OCI-LY7 (cell line): ENCODE measurements at regions not wholly inside any gene's neighbourhood (a gene's known extent, or its start where the extent isn't known, plus 50 kb on each side); places are given as distances from the start of the nearest gene placed in this dataset.

Source experiments
- BruUV-seq: library from RNA; stranded (reverse); fragments of 400-500 nt; replicated peaks from 2 replicates; lab custom pipeline; 2021; lab: Mats Ljungman, UMichigan
- CTCF ChIA-PET: fragments of 300-600 bp; sonication (Branson Sonifier 250); formaldehyde crosslinking; loops from one replicate; lab custom pipeline; 2022; ENCODE audit warnings: antibody characterized with exemption; ENCODE audit not compliant: unreplicated experiment; lab: Charles Lee
- POLR2A ChIA-PET: fragments of 300-600 bp; sonication (Branson Sonifier 250); formaldehyde crosslinking; loops from one replicate; lab custom pipeline; 2022; ENCODE audit warnings: antibody characterized with exemption; lab: Charles Lee
- DNase-seq: peaks from one replicate; pipeline ENCODE4 v3.0.0-alpha.2; 2015; ENCODE audit warnings: low spot score
- H2AFZ ChIP-seq: fragments of 200-600 bp; sonication (generic), shearing (Covaris generic); 2 replicates; pipeline ENCODE4 v1.6.1; 2014; ENCODE audit warnings: mild to moderate bottlenecking, antibody characterized with exemption, low read length, moderate library complexity
- H3K27ac ChIP-seq: fragments of 200-600 bp; sonication (generic); 2 replicates; pipeline ENCODE4 v1.5.1; 2014; ENCODE audit warnings: mixed run types, low read depth, mild to moderate bottlenecking, moderate library complexity, low read length, inconsistent platforms; ENCODE audit not compliant: poor library complexity, severe bottlenecking
- H3K36me3 ChIP-seq: fragments of 200-600 bp; sonication (generic); 2 replicates; pipeline ENCODE4 v1.6.1; 2014; ENCODE audit warnings: mild to moderate bottlenecking, antibody characterized with exemption, low read length, moderate library complexity, mixed read lengths; ENCODE audit not compliant: insufficient read depth
- H3K4me1 ChIP-seq: fragments of 200-600 bp; sonication (generic); 2 replicates; pipeline ENCODE4 v1.5.1; 2014; ENCODE audit warnings: mild to moderate bottlenecking, low read length; ENCODE audit not compliant: insufficient read depth, poor library complexity, severe bottlenecking
- H3K4me2 ChIP-seq: fragments of 200-600 bp; sonication (generic); 2 replicates; pipeline ENCODE4 v1.6.1; 2014; ENCODE audit warnings: mild to moderate bottlenecking, low read length
- H3K4me3 ChIP-seq: fragments of 200-600 bp; sonication (generic); 2 replicates; pipeline ENCODE4 v1.5.1; 2014; ENCODE audit warnings: mild to moderate bottlenecking, low read depth, low read length; ENCODE audit not compliant: poor library complexity, severe bottlenecking
- H3K79me2 ChIP-seq: fragments of 200-600 bp; sonication (generic); 2 replicates; pipeline ENCODE4 v1.6.1; 2016; ENCODE audit warnings: low read depth, mild to moderate bottlenecking, low read length, moderate library complexity, mixed read lengths; ENCODE audit not compliant: insufficient read depth
- H3K9me2 ChIP-seq: fragments of 200-600 bp; sonication (generic); 2 replicates; pipeline ENCODE4 v1.6.1; 2016; ENCODE audit warnings: mild to moderate bottlenecking, low read length, mixed read lengths; ENCODE audit not compliant: insufficient read depth
- H3K9me3 ChIP-seq: fragments of 200-600 bp; sonication (generic); 2 replicates; pipeline ENCODE4 v1.6.1; 2014; ENCODE audit warnings: mild to moderate bottlenecking, mixed run types, low read length, mixed read lengths
- H4K20me1 ChIP-seq: fragments of 200-600 bp; sonication (generic); 2 replicates; pipeline ENCODE4 v1.6.1; 2014; ENCODE audit warnings: mild to moderate bottlenecking, antibody characterized with exemption, low read length, moderate library complexity, mixed read lengths; ENCODE audit not compliant: insufficient read depth
- CTCF ChIP-seq: fragments of 200-600 bp; sonication (generic); conservative IDR thresholded peaks from 2 replicates; pipeline ENCODE4 v1.5.1; 2014; ENCODE audit warnings: mild to moderate bottlenecking, antibody characterized with exemption, low read length, moderate library complexity, mixed read lengths
- EZH2phosphoT487 ChIP-seq: fragments of 200-600 bp; sonication (generic); IDR thresholded peaks from 2 replicates; pipeline ENCODE4 v1.6.1; 2018; ENCODE audit warnings: low read depth, borderline replicate concordance, mild to moderate bottlenecking, mixed run types, antibody characterized with exemption, low read length, moderate library complexity, mixed read lengths
- intact Hi-C: fragments of 100-400 bp; cut with micrococcal nuclease; formaldehyde crosslinking; loops from one replicate; pipeline ENCODE4 v1.10.0; 2022; ENCODE audit not compliant: unreplicated experiment

GRCh38 chr6:139433631-139434419, 59.4 kb upstream of the CITED2 start:
- no peaks in the 10 kb centered on the region for H3K79me2 ChIP-seq
- ChIA-PET POLR2A (interaction anchor here (0.6 to 1.0 kb wide), 3 partner anchors 9 to 82 kb away, joined by 3 to 4 read pairs (median 3); no protein-coding TSS in a partner anchor), CTCF (interaction anchor here (0.5 kb wide), 1 partner anchor 31 kb away, joined by 4 read pairs; no protein-coding TSS in a partner anchor)
- no TSS peak for BruUV-seq
- H3K4me3 ChIP-seq = no peak overlapping the region
- no peak overlapping the region for H3K4me2 ChIP-seq
- intact Hi-C loops = no loop called here
- TF ChIP-seq EZH2phosphoT487 (no peak), CTCF (no peak)
- no peaks in the 10 kb centered on the region for H3K9me3 ChIP-seq
- no peaks in the 10 kb centered on the region for H3K9me2 ChIP-seq
- H3K36me3 ChIP-seq = no peaks in the 10 kb centered on the region
- H2AFZ ChIP-seq = no peak overlapping the region
- H3K4me1 ChIP-seq = no peaks in the 10 kb centered on the region
- DNase-seq = no peak
- no peak overlapping the region for H3K27ac ChIP-seq
- H4K20me1 ChIP-seq = no peaks in the 10 kb centered on the region

GRCh38 chr6:139431602-139431956, 57.1 kb upstream of the CITED2 start:
- TF ChIP-seq CTCF (no peak), EZH2phosphoT487 (no peak)
- H4K20me1 ChIP-seq = no peaks in the 10 kb centered on the region
- DNase-seq = no peak
- no peaks in the 10 kb centered on the region for H3K9me3 ChIP-seq
- no peak overlapping the region for H3K27ac ChIP-seq
- no TSS peak for BruUV-seq
- ChIA-PET POLR2A (no interaction called here), CTCF (no interaction called here)
- H3K79me2 ChIP-seq = no peaks in the 10 kb centered on the region
- H3K4me1 ChIP-seq = no peaks in the 10 kb centered on the region
- no peak overlapping the region for H3K4me2 ChIP-seq
- H2AFZ ChIP-seq = no peak overlapping the region
- no peaks in the 10 kb centered on the region for H3K9me2 ChIP-seq
- H3K36me3 ChIP-seq = no peaks in the 10 kb centered on the region
- intact Hi-C loops = no loop called here
- H3K4me3 ChIP-seq = no peak overlapping the region
